ENCODE measurements at regions not wholly inside any gene's neighbourhood (a gene's known extent, or its start where the extent isn't known, plus 50 kb on each side); places are given as distances from the start of the nearest gene placed in this dataset.

DNA sequence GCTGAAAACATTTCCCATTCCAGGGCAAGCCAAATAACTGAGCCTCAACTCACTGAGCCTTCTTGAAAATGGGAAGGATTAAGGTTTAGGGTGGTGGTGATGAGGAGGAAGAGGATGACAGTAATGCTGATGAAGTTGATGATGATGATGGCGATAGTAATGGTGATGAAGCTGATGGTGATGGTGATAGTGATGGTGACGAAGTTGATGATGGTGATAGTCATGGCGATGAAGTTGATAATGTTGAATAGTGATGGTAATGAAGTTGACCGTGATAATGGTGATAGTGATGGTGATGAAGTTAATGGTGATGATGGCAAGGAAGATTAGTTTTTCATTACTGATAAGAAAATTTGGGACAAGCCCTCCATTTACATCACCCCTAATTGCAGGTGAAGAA lies 285.8 kb upstream of the DYNLRB2 start:
- TF ChIP-seq MYC (IDR thresholded peaks at IDR 0.05; ENCODE audit: low read depth, low read length) = no peak
- TF ChIP-seq POLR2A (IDR thresholded peaks at IDR 0.05; ENCODE audit: low read depth, low read length) = no peak
- TF ChIP-seq POLR2AphosphoS5 (IDR thresholded peaks at IDR 0.05; ENCODE audit: insufficient read depth, low read depth, low read length) = no peak
- TF ChIP-seq, protein P1, sequence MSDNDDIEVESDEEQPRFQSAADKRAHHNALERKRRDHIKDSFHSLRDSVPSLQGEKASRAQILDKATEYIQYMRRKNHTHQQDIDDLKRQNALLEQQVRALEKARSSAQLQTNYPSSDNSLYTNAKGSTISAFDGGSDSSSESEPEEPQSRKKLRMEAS (IDR thresholded peaks at IDR 0.05; ENCODE audit: insufficient read depth, insufficient read length) = no peak
- TF ChIP-seq, protein P2, sequence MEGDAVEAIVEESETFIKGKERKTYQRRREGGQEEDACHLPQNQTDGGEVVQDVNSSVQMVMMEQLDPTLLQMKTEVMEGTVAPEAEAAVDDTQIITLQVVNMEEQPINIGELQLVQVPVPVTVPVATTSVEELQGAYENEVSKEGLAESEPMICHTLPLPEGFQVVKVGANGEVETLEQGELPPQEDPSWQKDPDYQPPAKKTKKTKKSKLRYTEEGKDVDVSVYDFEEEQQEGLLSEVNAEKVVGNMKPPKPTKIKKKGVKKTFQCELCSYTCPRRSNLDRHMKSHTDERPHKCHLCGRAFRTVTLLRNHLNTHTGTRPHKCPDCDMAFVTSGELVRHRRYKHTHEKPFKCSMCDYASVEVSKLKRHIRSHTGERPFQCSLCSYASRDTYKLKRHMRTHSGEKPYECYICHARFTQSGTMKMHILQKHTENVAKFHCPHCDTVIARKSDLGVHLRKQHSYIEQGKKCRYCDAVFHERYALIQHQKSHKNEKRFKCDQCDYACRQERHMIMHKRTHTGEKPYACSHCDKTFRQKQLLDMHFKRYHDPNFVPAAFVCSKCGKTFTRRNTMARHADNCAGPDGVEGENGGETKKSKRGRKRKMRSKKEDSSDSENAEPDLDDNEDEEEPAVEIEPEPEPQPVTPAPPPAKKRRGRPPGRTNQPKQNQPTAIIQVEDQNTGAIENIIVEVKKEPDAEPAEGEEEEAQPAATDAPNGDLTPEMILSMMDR (IDR thresholded peaks at IDR 0.05; ENCODE audit: extremely low read depth in 1 of 2, insufficient read depth in 1 of 2, low read depth in 1 of 2, low read length in 2 of 2) = no peak
- TF ChIP-seq FOS (IDR thresholded peaks at IDR 0.05; ENCODE audit: borderline replicate concordance, insufficient read depth, low read length) = no peak

All from endothelial cell of umbilical vein (primary cell).